H9 (cell line): ENCODE measurements at regions not wholly inside any gene's neighbourhood (a gene's known extent, or its start where the extent isn't known, plus 50 kb on each side); places are given as distances from the start of the nearest gene placed in this dataset.

ENCODE experiments used
- DNase-seq: peaks from one replicate; pipeline ENCODE4 v3.0.0-alpha.2; 2017
- H2AFZ ChIP-seq: one replicate; pipeline ENCODE4 v1.6.1; 2013; ENCODE audit warnings: mild to moderate bottlenecking, low read length, control low read depth, moderate library complexity
- H2AK5ac ChIP-seq: 2 replicates; pipeline ENCODE4 v1.6.1; 2013; ENCODE audit warnings: low read length, control low read depth, mixed read lengths; ENCODE audit not compliant: insufficient read length
- H2BK120ac ChIP-seq: one replicate; pipeline ENCODE4 v1.6.1; 2013; ENCODE audit warnings: low read depth, mild to moderate bottlenecking, low read length, control low read depth, inconsistent platforms; ENCODE audit not compliant: poor library complexity, severe bottlenecking
- H2BK12ac ChIP-seq: 2 replicates; pipeline ENCODE4 v1.6.1; 2013; ENCODE audit warnings: low read length, control low read depth, mixed read lengths, low read depth; ENCODE audit not compliant: insufficient read length
- H2BK15ac ChIP-seq: 2 replicates; pipeline ENCODE4 v1.6.1; 2013; ENCODE audit warnings: low read depth, low read length, control low read depth
- H2BK20ac ChIP-seq: one replicate; pipeline ENCODE4 v1.6.1; 2013; ENCODE audit warnings: low read depth, mild to moderate bottlenecking, low read length, control low read depth, inconsistent platforms; ENCODE audit not compliant: poor library complexity, severe bottlenecking
- H2BK5ac ChIP-seq: 2 replicates; pipeline ENCODE4 v1.6.1; 2013; ENCODE audit warnings: low read length, control low read depth, mixed read lengths; ENCODE audit not compliant: insufficient read length
- H3K14ac ChIP-seq: 2 replicates; pipeline ENCODE4 v1.6.1; 2013; ENCODE audit warnings: low read length, control low read depth; ENCODE audit not compliant: insufficient read depth
- H3K18ac ChIP-seq: 2 replicates; pipeline ENCODE4 v1.6.1; 2013; ENCODE audit warnings: low read depth, mild to moderate bottlenecking, mixed read lengths, low read length, control low read depth; ENCODE audit not compliant: insufficient read length
- H3K23ac ChIP-seq: 2 replicates; pipeline ENCODE4 v1.6.1; 2013; ENCODE audit warnings: low read length, control low read depth, mixed read lengths, low read depth; ENCODE audit not compliant: insufficient read length
- H3K23me2 ChIP-seq: 2 replicates; pipeline ENCODE4 v1.6.1; 2013; ENCODE audit warnings: low read depth, mild to moderate bottlenecking, mixed read lengths, low read length, control low read depth; ENCODE audit not compliant: insufficient read length, poor library complexity, severe bottlenecking
- H3K27ac ChIP-seq: 2 replicates; pipeline ENCODE4 v1.5.1; 2013; ENCODE audit warnings: low read length, control low read depth, mixed read lengths, low read depth; ENCODE audit not compliant: insufficient read length
- H3K27me3 ChIP-seq: 2 replicates; pipeline ENCODE4 v1.6.1; 2013; ENCODE audit warnings: low read length, control low read depth, inconsistent platforms; ENCODE audit not compliant: insufficient read depth
- H3K4ac ChIP-seq: 2 replicates; pipeline ENCODE4 v1.6.1; 2013; ENCODE audit warnings: low read depth, mild to moderate bottlenecking, control low read depth, inconsistent platforms, low read length, moderate library complexity
- H3K4me1 ChIP-seq: 2 replicates; pipeline ENCODE4 v1.6.1; 2013; ENCODE audit warnings: low read length, control low read depth, inconsistent platforms; ENCODE audit not compliant: insufficient read depth
- H3K4me2 ChIP-seq: 2 replicates; pipeline ENCODE4 v1.6.1; 2013; ENCODE audit warnings: low read length, control low read depth, mixed read lengths; ENCODE audit not compliant: insufficient read length, insufficient read depth
- H3K56ac ChIP-seq: 2 replicates; pipeline ENCODE4 v1.6.1; 2013; ENCODE audit warnings: low read depth, mild to moderate bottlenecking, mixed read lengths, low read length, control low read depth; ENCODE audit not compliant: insufficient read length
- H3K79me1 ChIP-seq: 2 replicates; pipeline ENCODE4 v1.6.1; 2013; ENCODE audit warnings: low read depth, mild to moderate bottlenecking, moderate library complexity, low read length, control low read depth, inconsistent platforms; ENCODE audit not compliant: insufficient read depth, poor library complexity, severe bottlenecking
- H3K79me2 ChIP-seq: 2 replicates; pipeline ENCODE4 v1.6.1; 2013; ENCODE audit warnings: low read length, control low read depth, inconsistent platforms; ENCODE audit not compliant: insufficient read depth
- H3K9ac ChIP-seq: 2 replicates; pipeline ENCODE4 v1.6.1; 2013; ENCODE audit warnings: low read length, control low read depth, mixed read lengths; ENCODE audit not compliant: insufficient read length; ENCODE audit errors: extremely low read depth
- H3K9me3 ChIP-seq: one replicate; pipeline ENCODE4 v1.6.1; 2013; ENCODE audit warnings: low read depth, low read length, inconsistent platforms; ENCODE audit not compliant: control insufficient read depth
- H3T11ph ChIP-seq: one replicate; pipeline ENCODE4 v1.6.1; 2013; ENCODE audit warnings: mild to moderate bottlenecking, low read length, control low read depth, inconsistent platforms
- H4K20me1 ChIP-seq: one replicate; pipeline ENCODE4 v1.6.1; 2013; ENCODE audit not compliant: control insufficient read depth, insufficient read length, insufficient read depth
- H4K5ac ChIP-seq: 2 replicates; pipeline ENCODE4 v1.6.1; 2013; ENCODE audit warnings: low read depth, mild to moderate bottlenecking, mixed read lengths, low read length, control low read depth; ENCODE audit not compliant: insufficient read length
- H4K8ac ChIP-seq: replicated peaks from 2 replicates; pipeline ENCODE4 v1.6.1; 2013; ENCODE audit warnings: low read length, control low read depth, mixed read lengths, low read depth; ENCODE audit not compliant: insufficient read length
- H4K91ac ChIP-seq: 2 replicates; pipeline ENCODE4 v1.6.1; 2013; ENCODE audit warnings: low read depth, mild to moderate bottlenecking, moderate library complexity, mixed read lengths, low read length, control low read depth; ENCODE audit not compliant: insufficient read length
- H3K27ac Mint-ChIP-seq, 3 experiments: 2 replicates in 2 of 3; 3 replicates in 1 of 3; pipeline ENCODE4 v1.8.0; 2020 to 2021; ENCODE audit warnings: mixed read lengths in 3 of 3, mild to moderate bottlenecking in 1 of 3, moderate library complexity in 1 of 3
- H3K27me3 Mint-ChIP-seq: 2 replicates; pipeline ENCODE4 v1.8.0; 2021; ENCODE audit warnings: low read depth, mild to moderate bottlenecking, moderate library complexity, mixed read lengths
- H3K36me3 Mint-ChIP-seq, 3 experiments: 2 replicates in 2 of 3; 3 replicates in 1 of 3; pipeline ENCODE4 v1.8.0; 2020 to 2021; ENCODE audit warnings: low read depth in 3 of 3, mixed read lengths in 3 of 3; ENCODE audit not compliant: insufficient read depth in 1 of 3
- H3K4me1 Mint-ChIP-seq, 2 experiments: 2 replicates each; pipeline ENCODE4 v1.8.0; 2020; ENCODE audit warnings: mixed read lengths in 2 of 2
- H3K4me3 Mint-ChIP-seq, 2 experiments: 2 replicates in 1 of 2; 3 replicates in 1 of 2; pipeline ENCODE4 v1.8.0; 2020 to 2021; ENCODE audit warnings: mild to moderate bottlenecking in 2 of 2, mixed read lengths in 2 of 2, moderate library complexity in 1 of 2
- H3K9me3 Mint-ChIP-seq, 2 experiments: 2 replicates in 1 of 2; 3 replicates in 1 of 2; pipeline ENCODE4 v1.8.0; 2020; ENCODE audit warnings: mild to moderate bottlenecking in 2 of 2, mixed read lengths in 2 of 2, moderate library complexity in 1 of 2
- CTCF ChIP-seq: fragments of 200-600 bp; sonication (generic); conservative IDR thresholded peaks from 3 replicates; pipeline ENCODE4 v1.8.0; 2021; ENCODE audit warnings: antibody characterized with exemption, mild to moderate bottlenecking
- WGBS: extraction: QIAGEN DNeasy Blood & Tissue Kit; methylation state at CpG from one replicate; pipeline ENCODE4 v1.1.7; 2013; ENCODE audit warnings: missing lambda C conversion rate, low lambda C conversion rate, mixed read lengths; ENCODE audit not compliant: insufficient read length; ENCODE audit errors: extremely low coverage; 5-methylcytosine and 5-hydroxymethylcytosine counted together

GRCh38 chr10:28215930-28216329 is 86.9 kb downstream of the MPP7 start:
- Histone ChIP-seq H3K9ac (no peak overlapping the region), H3K4me2 (no peak overlapping the region)

More at GRCh38 chr10:28215930-28216329, 86.9 kb downstream of the MPP7 start:
- H2BK15ac ChIP-seq = no peak overlapping the region
- H4K8ac ChIP-seq = no peak overlapping the region
- no CpG with 5 or more reads among the region's 3 CpGs for whole genome bisulfite sequencing
- H3K4me1 ChIP-seq = peaks cover 2% of the 10 kb centered on the region; the same call in 1 of the 2 replicates
- no peaks in the 10 kb centered on the region for H3K9me3 ChIP-seq
- peaks cover 0 to 3% (median 3%) of the 10 kb centered on the region in 3 experiments; a peak in 1 of 7 replicates for H3K36me3 Mint-ChIP-seq
- no peak overlapping the region for H4K91ac ChIP-seq
- H3K4me3 Mint-ChIP-seq = no peak overlapping the region
- no peak overlapping the region for H2BK120ac ChIP-seq
- H3K56ac ChIP-seq = no peak overlapping the region
- H2BK5ac ChIP-seq = no peak overlapping the region
- no peaks in the 10 kb centered on the region for H4K20me1 ChIP-seq
- H4K5ac ChIP-seq = no peak overlapping the region
- H3K27ac Mint-ChIP-seq = no peak overlapping the region
- H3K27me3 ChIP-seq = no peaks in the 10 kb centered on the region
- H3T11ph ChIP-seq = no peak overlapping the region
- peaks cover 39 to 53% of the 10 kb centered on the region in 2 experiments for H3K4me1 Mint-ChIP-seq
- no peak overlapping the region for H2BK12ac ChIP-seq
- no peak overlapping the region for H3K4ac ChIP-seq
- no peak overlapping the region for H2BK20ac ChIP-seq
- H2AFZ ChIP-seq = no peak overlapping the region
- TF ChIP-seq CTCF = no peak
- DNase-seq = no peak
- no peaks in the 10 kb centered on the region for H3K79me2 ChIP-seq
- no peak overlapping the region for H3K27ac ChIP-seq
- H3K18ac ChIP-seq = no peak overlapping the region
- H3K79me1 ChIP-seq = no peaks in the 10 kb centered on the region
- H2AK5ac ChIP-seq = no peak overlapping the region
- H3K23ac ChIP-seq = no peak overlapping the region
- no peaks in the 10 kb centered on the region for H3K23me2 ChIP-seq
- H3K9me3 Mint-ChIP-seq = no peaks in the 10 kb centered on the region
- H3K27me3 Mint-ChIP-seq = peaks cover 2% of the 10 kb centered on the region
- H3K14ac ChIP-seq = no peak overlapping the region
